GM12891 (cell line): ENCODE measurements at regions not wholly inside any gene's neighbourhood (a gene's known extent, or its start where the extent isn't known, plus 50 kb on each side); places are given as distances from the start of the nearest gene placed in this dataset.

Experiments used
- PAX5 ChIP-seq: IDR thresholded peaks from 2 replicates; pipeline ENCODE4 v1.6.1; 2011; ENCODE audit warnings: low read length, moderate library complexity, mild to moderate bottlenecking; ENCODE audit not compliant: insufficient read depth, severe bottlenecking
- POLR2A ChIP-seq: IDR thresholded peaks from 2 replicates; pipeline ENCODE4 v1.6.1; 2011; ENCODE audit warnings: low read depth, low read length, control low read depth
- POLR2AphosphoS5 ChIP-seq: IDR thresholded peaks from 2 replicates; pipeline ENCODE4 v1.6.1; 2011; ENCODE audit warnings: low read depth, low read length, control low read depth
- SPI1 ChIP-seq: IDR thresholded peaks from 2 replicates; pipeline ENCODE4 v1.6.1; 2011; ENCODE audit warnings: low read depth, low read length, control low read depth
- TAF1 ChIP-seq: IDR thresholded peaks from 2 replicates; pipeline ENCODE4 v1.6.1; 2011; ENCODE audit warnings: low read depth, low read length, control low read depth

DNA sequence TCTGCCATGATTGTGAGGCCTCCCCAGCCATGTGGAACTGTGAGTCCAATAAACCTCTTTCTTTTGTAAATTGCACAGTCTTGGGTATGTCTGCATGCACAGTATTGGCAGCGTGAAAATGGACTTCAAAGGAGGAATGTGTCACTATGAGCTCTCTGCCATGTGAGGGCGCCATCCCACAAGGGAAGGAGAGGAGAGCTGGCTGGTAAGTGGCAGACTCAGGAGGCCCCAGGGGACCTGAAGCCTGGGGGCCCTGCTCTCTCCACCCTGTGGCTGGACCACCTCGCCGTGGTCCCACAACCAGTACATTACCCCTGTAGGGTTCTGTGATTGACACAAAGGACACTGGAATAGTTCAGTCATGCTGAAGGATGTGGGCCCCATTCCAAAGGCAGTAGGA is 122.1 kb downstream of the RPIA start:
- TF ChIP-seq POLR2AphosphoS5 (no peak), SPI1 (no peak), POLR2A (no peak), TAF1 (no peak), PAX5 (no peak)
